WTC11 (cell line): ENCODE measurements at regions not wholly inside any gene's neighbourhood (a gene's known extent, or its start where the extent isn't known, plus 50 kb on each side); places are given as distances from the start of the nearest gene placed in this dataset.

Experiments
- ATAC-seq: fragments of 200-7000 bp; cut with Tn5 transposase; 2 replicates; pipeline ENCODE4 v1.10.0; 2021; ENCODE audit warnings: mild to moderate bottlenecking, moderate library complexity
- CTCF ChIA-PET: fragments of 300-600 bp; sonication (Branson Sonifier 250); formaldehyde crosslinking; loops from one replicate; lab custom pipeline; 2021; ENCODE audit warnings: antibody characterized with exemption; lab: Charles Lee
- POLR2A ChIA-PET: fragments of 350-600 bp; sonication (Branson Sonifier 250); formaldehyde crosslinking; loops from one replicate; lab custom pipeline; 2021; ENCODE audit warnings: antibody characterized with exemption; lab: Charles Lee
- DNase-seq: peaks from one replicate; pipeline ENCODE4 v3.0.0; 2021; ENCODE audit warnings: low spot score
- H3K27ac Mint-ChIP-seq: 2 replicates; pipeline ENCODE4 v1.8.0; 2021; ENCODE audit warnings: mixed read lengths
- H3K27me3 Mint-ChIP-seq: 2 replicates; pipeline ENCODE4 v1.8.0; 2021; ENCODE audit warnings: low read depth, mild to moderate bottlenecking, moderate library complexity, mixed read lengths
- H3K36me3 Mint-ChIP-seq: 2 replicates; pipeline ENCODE4 v1.8.0; 2021; ENCODE audit warnings: mixed read lengths
- H3K4me1 Mint-ChIP-seq: 2 replicates; pipeline ENCODE4 v1.8.0; 2022; ENCODE audit warnings: mixed read lengths
- H3K4me3 Mint-ChIP-seq: 2 replicates; pipeline ENCODE4 v1.8.0; 2021; ENCODE audit warnings: mild to moderate bottlenecking, moderate library complexity, mixed read lengths
- H3K9me3 Mint-ChIP-seq: 2 replicates; pipeline ENCODE4 v1.8.0; 2021; ENCODE audit warnings: mixed read lengths
- ATF2 ChIP-seq: sonication (generic); formaldehyde crosslinking; IDR thresholded peaks from 2 replicates; pipeline ENCODE4 v1.8.1; 2022; ENCODE audit warnings: low read depth, missing genetic modification reagents, borderline replicate concordance
- CBFB ChIP-seq: sonication (generic); formaldehyde crosslinking; IDR thresholded peaks from 2 replicates; pipeline ENCODE4 v1.8.1; 2022; ENCODE audit warnings: mild to moderate bottlenecking, low read depth, missing genetic modification reagents
- CTCF ChIP-seq: fragments of 200-600 bp; IDR thresholded peaks from 2 replicates; pipeline ENCODE4 v1.8.0; 2022; ENCODE audit warnings: antibody characterized with exemption
- HMGA2 ChIP-seq: fragments of 250-450 bp; sonication (Bioruptor Pico); IDR thresholded peaks from 2 replicates; pipeline ENCODE4 v1.4.0; 2021; ENCODE audit warnings: mild to moderate bottlenecking, moderate library complexity
- JAZF1 ChIP-seq: fragments of 250-450 bp; sonication (Bioruptor Pico); IDR thresholded peaks from 2 replicates; pipeline ENCODE4 v1.9.0; 2021; ENCODE audit warnings: moderate library complexity, mild to moderate bottlenecking, inconsistent platforms
- PRRX2 ChIP-seq: fragments of 250-450 bp; sonication (Bioruptor Pico); IDR thresholded peaks from 2 replicates; pipeline ENCODE4 v1.8.0; 2021; ENCODE audit warnings: mild to moderate bottlenecking
- RELA ChIP-seq: sonication (generic); formaldehyde crosslinking; IDR thresholded peaks from 2 replicates; pipeline ENCODE4 v1.8.1; 2022; ENCODE audit warnings: missing genetic modification reagents, mild to moderate bottlenecking, borderline replicate concordance
- TCF7 ChIP-seq: sonication (generic); formaldehyde crosslinking; IDR thresholded peaks from 2 replicates; pipeline ENCODE4 v1.8.0; 2022; ENCODE audit warnings: mild to moderate bottlenecking, low read depth, missing genetic modification reagents, moderate library complexity
- TP53 ChIP-seq: sonication (generic); formaldehyde crosslinking; IDR thresholded peaks from 2 replicates; pipeline ENCODE4 v1.8.1; 2023; ENCODE audit warnings: mild to moderate bottlenecking, missing genetic modification reagents
- USF2 ChIP-seq: sonication (generic); formaldehyde crosslinking; IDR thresholded peaks from 2 replicates; pipeline ENCODE4 v1.8.1; 2023; ENCODE audit warnings: mild to moderate bottlenecking, missing genetic modification reagents, moderate library complexity
- ZNF121 ChIP-seq: sonication (generic); formaldehyde crosslinking; IDR thresholded peaks from 2 replicates; pipeline ENCODE4 v1.8.0; 2023; ENCODE audit warnings: missing genetic modification reagents
- ZNF138 ChIP-seq: sonication (generic); formaldehyde crosslinking; conservative IDR thresholded peaks from 2 replicates; pipeline ENCODE4 v1.8.1; 2022; ENCODE audit warnings: mild to moderate bottlenecking, moderate library complexity, missing genetic modification reagents
- TF ChIP-seq, protein P1 (sequence below): sonication (generic); formaldehyde crosslinking; IDR thresholded peaks from 2 replicates; pipeline ENCODE4 v1.8.1; 2022; ENCODE audit warnings: mild to moderate bottlenecking, moderate library complexity, missing genetic modification reagents
- TF ChIP-seq, protein P2 (sequence below): fragments of 250-450 bp; sonication (Bioruptor Pico); IDR thresholded peaks from 2 replicates; pipeline ENCODE4 v1.9.0; 2021; ENCODE audit warnings: mild to moderate bottlenecking
- TF ChIP-seq, protein P3 (sequence below): sonication (generic); formaldehyde crosslinking; IDR thresholded peaks from 2 replicates; pipeline ENCODE4 v1.8.1; 2023; ENCODE audit warnings: mild to moderate bottlenecking, missing genetic modification reagents, borderline replicate concordance
- TF ChIP-seq, protein P4 (sequence below): sonication (generic); formaldehyde crosslinking; conservative IDR thresholded peaks from 2 replicates; pipeline ENCODE4 v1.8.1; 2023; ENCODE audit warnings: mild to moderate bottlenecking, low read depth, missing genetic modification reagents, moderate library complexity

DNA sequence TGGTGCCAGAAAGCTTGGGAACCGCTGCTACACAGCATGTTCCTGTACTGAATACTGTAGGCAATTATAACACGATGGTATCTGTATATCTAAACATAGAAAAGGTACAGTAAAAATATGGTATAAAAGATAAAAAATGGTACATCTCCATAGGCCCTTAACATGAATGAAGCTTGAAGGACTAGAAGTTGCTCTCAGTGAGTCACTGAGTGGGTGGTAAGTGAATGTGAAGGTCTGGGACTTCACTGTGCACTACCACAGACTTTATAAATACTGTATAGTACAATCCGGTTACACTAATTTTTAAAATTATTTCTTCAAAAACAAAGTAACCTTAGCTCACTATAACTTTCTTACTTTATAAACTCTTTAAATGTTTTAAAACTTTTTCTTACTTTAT, 819.9 kb upstream of the GRAMD2B start:
- DNase-seq (no peak), ATAC-seq (no peak)
- H3K9me3 Mint-ChIP-seq: peaks cover 22% of the 10 kb centered on the region
- peaks cover 9% of the 10 kb centered on the region; the same call in 1 of the 2 replicates for H3K36me3 Mint-ChIP-seq
- H3K4me3 Mint-ChIP-seq: no peak overlapping the region
- H3K27ac Mint-ChIP-seq: no peak overlapping the region
- H3K27me3 Mint-ChIP-seq: no peaks in the 10 kb centered on the region; the same call in 1 of the 2 replicates
- ChIA-PET CTCF (no interaction called here), POLR2A (no interaction called here)
- peaks cover 5% of the 10 kb centered on the region; the same call in 1 of the 2 replicates for H3K4me1 Mint-ChIP-seq
- TF ChIP-seq, protein P1, sequence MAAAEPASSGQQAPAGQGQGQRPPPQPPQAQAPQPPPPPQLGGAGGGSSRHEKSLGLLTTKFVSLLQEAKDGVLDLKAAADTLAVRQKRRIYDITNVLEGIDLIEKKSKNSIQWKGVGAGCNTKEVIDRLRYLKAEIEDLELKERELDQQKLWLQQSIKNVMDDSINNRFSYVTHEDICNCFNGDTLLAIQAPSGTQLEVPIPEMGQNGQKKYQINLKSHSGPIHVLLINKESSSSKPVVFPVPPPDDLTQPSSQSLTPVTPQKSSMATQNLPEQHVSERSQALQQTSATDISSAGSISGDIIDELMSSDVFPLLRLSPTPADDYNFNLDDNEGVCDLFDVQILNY (CRISPR knock-in tag): no peak
- TF ChIP-seq CTCF: no peak
- TF ChIP-seq TCF7 (CRISPR knock-in tag): no peak
- no peak for TF ChIP-seq ZNF121
- TF ChIP-seq USF2 (CRISPR knock-in tag): no peak
- TF ChIP-seq, protein P2, sequence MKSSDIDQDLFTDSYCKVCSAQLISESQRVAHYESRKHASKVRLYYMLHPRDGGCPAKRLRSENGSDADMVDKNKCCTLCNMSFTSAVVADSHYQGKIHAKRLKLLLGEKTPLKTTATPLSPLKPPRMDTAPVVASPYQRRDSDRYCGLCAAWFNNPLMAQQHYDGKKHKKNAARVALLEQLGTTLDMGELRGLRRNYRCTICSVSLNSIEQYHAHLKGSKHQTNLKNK (CRISPR knock-in tag): no peak
- TF ChIP-seq, protein P3, sequence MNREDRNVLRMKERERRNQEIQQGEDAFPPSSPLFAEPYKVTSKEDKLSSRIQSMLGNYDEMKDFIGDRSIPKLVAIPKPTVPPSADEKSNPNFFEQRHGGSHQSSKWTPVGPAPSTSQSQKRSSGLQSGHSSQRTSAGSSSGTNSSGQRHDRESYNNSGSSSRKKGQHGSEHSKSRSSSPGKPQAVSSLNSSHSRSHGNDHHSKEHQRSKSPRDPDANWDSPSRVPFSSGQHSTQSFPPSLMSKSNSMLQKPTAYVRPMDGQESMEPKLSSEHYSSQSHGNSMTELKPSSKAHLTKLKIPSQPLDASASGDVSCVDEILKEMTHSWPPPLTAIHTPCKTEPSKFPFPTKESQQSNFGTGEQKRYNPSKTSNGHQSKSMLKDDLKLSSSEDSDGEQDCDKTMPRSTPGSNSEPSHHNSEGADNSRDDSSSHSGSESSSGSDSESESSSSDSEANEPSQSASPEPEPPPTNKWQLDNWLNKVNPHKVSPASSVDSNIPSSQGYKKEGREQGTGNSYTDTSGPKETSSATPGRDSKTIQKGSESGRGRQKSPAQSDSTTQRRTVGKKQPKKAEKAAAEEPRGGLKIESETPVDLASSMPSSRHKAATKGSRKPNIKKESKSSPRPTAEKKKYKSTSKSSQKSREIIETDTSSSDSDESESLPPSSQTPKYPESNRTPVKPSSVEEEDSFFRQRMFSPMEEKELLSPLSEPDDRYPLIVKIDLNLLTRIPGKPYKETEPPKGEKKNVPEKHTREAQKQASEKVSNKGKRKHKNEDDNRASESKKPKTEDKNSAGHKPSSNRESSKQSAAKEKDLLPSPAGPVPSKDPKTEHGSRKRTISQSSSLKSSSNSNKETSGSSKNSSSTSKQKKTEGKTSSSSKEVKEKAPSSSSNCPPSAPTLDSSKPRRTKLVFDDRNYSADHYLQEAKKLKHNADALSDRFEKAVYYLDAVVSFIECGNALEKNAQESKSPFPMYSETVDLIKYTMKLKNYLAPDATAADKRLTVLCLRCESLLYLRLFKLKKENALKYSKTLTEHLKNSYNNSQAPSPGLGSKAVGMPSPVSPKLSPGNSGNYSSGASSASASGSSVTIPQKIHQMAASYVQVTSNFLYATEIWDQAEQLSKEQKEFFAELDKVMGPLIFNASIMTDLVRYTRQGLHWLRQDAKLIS (CRISPR knock-in tag): no peak
- TF ChIP-seq JAZF1 (CRISPR knock-in tag): no peak
- TF ChIP-seq ZNF138 (CRISPR knock-in tag): no peak
- TF ChIP-seq HMGA2: no peak
- TF ChIP-seq TP53 (CRISPR knock-in tag): no peak
- TF ChIP-seq ATF2 (CRISPR knock-in tag): no peak
- no peak for TF ChIP-seq PRRX2
- TF ChIP-seq CBFB (CRISPR knock-in tag): no peak

DNA sequence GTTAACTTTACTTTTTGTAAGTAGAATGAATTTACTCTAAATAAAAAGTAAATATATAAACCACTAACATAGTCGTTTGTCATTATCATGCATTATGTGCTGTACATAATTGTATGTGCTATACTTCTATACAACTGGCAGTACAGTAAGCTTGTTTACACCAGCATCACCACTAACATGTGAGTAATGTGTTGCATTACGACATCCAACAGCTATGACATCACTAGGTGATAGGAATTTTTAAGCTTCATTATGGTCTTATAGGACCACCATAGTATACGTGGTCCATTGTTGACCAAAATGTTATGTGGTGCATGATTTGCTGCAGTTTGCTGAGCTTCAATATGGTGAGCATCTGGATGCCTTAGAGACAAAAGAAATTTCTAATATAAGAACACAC, 819.1 kb upstream of the GRAMD2B start:
- CTCF ChIA-PET: no interaction called here

More for the DNA sequence above, 819.1 kb upstream of the GRAMD2B start:
- Mint-ChIP-seq H3K4me3 (no peak overlapping the region), H3K27ac (no peak overlapping the region), H3K36me3 (peaks cover 9% of the 10 kb centered on the region; the same call in 1 of the 2 replicates), H3K9me3 (peaks cover 21% of the 10 kb centered on the region), H3K27me3 (no peaks in the 10 kb centered on the region; the same call in 1 of the 2 replicates), H3K4me1 (peaks cover 4% of the 10 kb centered on the region; the same call in 1 of the 2 replicates)
- DNase-seq (no peak), ATAC-seq (no peak)
- TF ChIP-seq RELA: no peak
- TF ChIP-seq, protein P4, sequence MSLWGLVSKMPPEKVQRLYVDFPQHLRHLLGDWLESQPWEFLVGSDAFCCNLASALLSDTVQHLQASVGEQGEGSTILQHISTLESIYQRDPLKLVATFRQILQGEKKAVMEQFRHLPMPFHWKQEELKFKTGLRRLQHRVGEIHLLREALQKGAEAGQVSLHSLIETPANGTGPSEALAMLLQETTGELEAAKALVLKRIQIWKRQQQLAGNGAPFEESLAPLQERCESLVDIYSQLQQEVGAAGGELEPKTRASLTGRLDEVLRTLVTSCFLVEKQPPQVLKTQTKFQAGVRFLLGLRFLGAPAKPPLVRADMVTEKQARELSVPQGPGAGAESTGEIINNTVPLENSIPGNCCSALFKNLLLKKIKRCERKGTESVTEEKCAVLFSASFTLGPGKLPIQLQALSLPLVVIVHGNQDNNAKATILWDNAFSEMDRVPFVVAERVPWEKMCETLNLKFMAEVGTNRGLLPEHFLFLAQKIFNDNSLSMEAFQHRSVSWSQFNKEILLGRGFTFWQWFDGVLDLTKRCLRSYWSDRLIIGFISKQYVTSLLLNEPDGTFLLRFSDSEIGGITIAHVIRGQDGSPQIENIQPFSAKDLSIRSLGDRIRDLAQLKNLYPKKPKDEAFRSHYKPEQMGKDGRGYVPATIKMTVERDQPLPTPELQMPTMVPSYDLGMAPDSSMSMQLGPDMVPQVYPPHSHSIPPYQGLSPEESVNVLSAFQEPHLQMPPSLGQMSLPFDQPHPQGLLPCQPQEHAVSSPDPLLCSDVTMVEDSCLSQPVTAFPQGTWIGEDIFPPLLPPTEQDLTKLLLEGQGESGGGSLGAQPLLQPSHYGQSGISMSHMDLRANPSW: no peak
- POLR2A ChIA-PET: no interaction called here
